GM23338 (cell line): ENCODE measurements at regions not wholly inside any gene's neighbourhood (a gene's known extent, or its start where the extent isn't known, plus 50 kb on each side); places are given as distances from the start of the nearest gene placed in this dataset.

ENCODE experiments used
- CREB1 ChIP-seq: fragments of 250-450 bp; sonication (Bioruptor Pico); IDR thresholded peaks from 2 replicates; pipeline ENCODE4 v1.5.0; 2020; ENCODE audit warnings: low read depth, mild to moderate bottlenecking, moderate library complexity
- ETS1 ChIP-seq: IDR thresholded peaks from 2 replicates; pipeline ENCODE4 v1.6.1; 2016; ENCODE audit warnings: antibody characterized with exemption
- EZH2 ChIP-seq: fragments of 200-600 bp; sonication (generic); IDR thresholded peaks from one replicate; pipeline ENCODE4 v1.8.0; 2017; ENCODE audit warnings: antibody characterized with exemption, mild to moderate bottlenecking, low read depth; ENCODE audit not compliant: unreplicated experiment
- EZH2phosphoT487 ChIP-seq: fragments of 200-600 bp; sonication (generic); IDR thresholded peaks from one replicate; pipeline ENCODE4 v1.8.1; 2018; ENCODE audit warnings: antibody characterized with exemption; ENCODE audit not compliant: unreplicated experiment
- POLR2AphosphoS5 ChIP-seq: IDR thresholded peaks from 2 replicates; pipeline ENCODE4 v1.6.1; 2016; ENCODE audit warnings: antibody characterized with exemption, low read depth
- ZNF331 ChIP-seq: fragments of 250-450 bp; sonication (Bioruptor Pico); IDR thresholded peaks from 2 replicates; pipeline ENCODE4 v1.5.0; 2020; ENCODE audit warnings: low read depth, mild to moderate bottlenecking, moderate library complexity
- TF ChIP-seq, protein P1 (sequence below), 2 experiments: fragments of 200-600 bp in 1 of 2; sonication (generic) in 1 of 2; conservative IDR thresholded peaks; 2 replicates each; pipeline versions ENCODE4 v1.5.1 to v1.6.1; 2016 to 2017; ENCODE audit warnings: antibody characterized with exemption in 2 of 2, low read depth in 2 of 2, mild to moderate bottlenecking in 2 of 2, moderate library complexity in 1 of 2
- TF ChIP-seq, protein P2 (sequence below): IDR thresholded peaks from one replicate; pipeline ENCODE4 v1.6.1; 2018; ENCODE audit warnings: antibody characterized with exemption; ENCODE audit not compliant: unreplicated experiment

- TF ChIP-seq, protein P1, sequence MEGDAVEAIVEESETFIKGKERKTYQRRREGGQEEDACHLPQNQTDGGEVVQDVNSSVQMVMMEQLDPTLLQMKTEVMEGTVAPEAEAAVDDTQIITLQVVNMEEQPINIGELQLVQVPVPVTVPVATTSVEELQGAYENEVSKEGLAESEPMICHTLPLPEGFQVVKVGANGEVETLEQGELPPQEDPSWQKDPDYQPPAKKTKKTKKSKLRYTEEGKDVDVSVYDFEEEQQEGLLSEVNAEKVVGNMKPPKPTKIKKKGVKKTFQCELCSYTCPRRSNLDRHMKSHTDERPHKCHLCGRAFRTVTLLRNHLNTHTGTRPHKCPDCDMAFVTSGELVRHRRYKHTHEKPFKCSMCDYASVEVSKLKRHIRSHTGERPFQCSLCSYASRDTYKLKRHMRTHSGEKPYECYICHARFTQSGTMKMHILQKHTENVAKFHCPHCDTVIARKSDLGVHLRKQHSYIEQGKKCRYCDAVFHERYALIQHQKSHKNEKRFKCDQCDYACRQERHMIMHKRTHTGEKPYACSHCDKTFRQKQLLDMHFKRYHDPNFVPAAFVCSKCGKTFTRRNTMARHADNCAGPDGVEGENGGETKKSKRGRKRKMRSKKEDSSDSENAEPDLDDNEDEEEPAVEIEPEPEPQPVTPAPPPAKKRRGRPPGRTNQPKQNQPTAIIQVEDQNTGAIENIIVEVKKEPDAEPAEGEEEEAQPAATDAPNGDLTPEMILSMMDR (conservative IDR thresholded peaks at IDR 0.05; ENCODE audit: low read depth in 2 of 2), result no peak
- no peak for TF ChIP-seq EZH2
- TF ChIP-seq, protein P2, sequence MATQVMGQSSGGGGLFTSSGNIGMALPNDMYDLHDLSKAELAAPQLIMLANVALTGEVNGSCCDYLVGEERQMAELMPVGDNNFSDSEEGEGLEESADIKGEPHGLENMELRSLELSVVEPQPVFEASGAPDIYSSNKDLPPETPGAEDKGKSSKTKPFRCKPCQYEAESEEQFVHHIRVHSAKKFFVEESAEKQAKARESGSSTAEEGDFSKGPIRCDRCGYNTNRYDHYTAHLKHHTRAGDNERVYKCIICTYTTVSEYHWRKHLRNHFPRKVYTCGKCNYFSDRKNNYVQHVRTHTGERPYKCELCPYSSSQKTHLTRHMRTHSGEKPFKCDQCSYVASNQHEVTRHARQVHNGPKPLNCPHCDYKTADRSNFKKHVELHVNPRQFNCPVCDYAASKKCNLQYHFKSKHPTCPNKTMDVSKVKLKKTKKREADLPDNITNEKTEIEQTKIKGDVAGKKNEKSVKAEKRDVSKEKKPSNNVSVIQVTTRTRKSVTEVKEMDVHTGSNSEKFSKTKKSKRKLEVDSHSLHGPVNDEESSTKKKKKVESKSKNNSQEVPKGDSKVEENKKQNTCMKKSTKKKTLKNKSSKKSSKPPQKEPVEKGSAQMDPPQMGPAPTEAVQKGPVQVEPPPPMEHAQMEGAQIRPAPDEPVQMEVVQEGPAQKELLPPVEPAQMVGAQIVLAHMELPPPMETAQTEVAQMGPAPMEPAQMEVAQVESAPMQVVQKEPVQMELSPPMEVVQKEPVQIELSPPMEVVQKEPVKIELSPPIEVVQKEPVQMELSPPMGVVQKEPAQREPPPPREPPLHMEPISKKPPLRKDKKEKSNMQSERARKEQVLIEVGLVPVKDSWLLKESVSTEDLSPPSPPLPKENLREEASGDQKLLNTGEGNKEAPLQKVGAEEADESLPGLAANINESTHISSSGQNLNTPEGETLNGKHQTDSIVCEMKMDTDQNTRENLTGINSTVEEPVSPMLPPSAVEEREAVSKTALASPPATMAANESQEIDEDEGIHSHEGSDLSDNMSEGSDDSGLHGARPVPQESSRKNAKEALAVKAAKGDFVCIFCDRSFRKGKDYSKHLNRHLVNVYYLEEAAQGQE, result no peak
- TF ChIP-seq POLR2AphosphoS5, result no peak
- TF ChIP-seq EZH2phosphoT487, result no peak
- no peak for TF ChIP-seq ETS1
- no peak for TF ChIP-seq CREB1 (CRISPR knock-in tag)
- no peak for TF ChIP-seq ZNF331
Observed at GRCh38 chr3:162141272-162141791, 644.7 kb downstream of the OTOL1 start.
